ENCODE measurements at regions not wholly inside any gene's neighbourhood (a gene's known extent, or its start where the extent isn't known, plus 50 kb on each side); places are given as distances from the start of the nearest gene placed in this dataset.

DNA sequence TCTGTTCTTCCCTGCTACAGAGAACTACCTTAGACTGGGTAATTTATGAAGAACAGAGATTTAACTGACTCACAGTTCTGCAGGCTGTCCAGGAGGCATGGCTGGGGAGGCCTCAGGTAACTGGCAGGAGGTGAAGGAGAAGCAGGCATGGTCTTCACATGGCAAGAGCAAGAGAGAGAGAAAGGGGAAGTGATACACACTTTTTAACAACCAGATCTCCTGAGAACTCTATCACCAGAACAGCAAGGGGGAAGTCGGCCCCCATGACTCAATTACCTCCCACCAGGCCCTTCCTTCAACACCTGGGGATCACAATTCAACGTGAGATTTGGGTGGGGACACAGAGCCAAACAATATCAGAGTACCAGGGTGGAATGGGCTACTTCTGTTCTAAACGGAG is 766.8 kb downstream of the TLE1 start:
- no peak for DNase-seq (ENCODE audit: low read depth)

DNA sequence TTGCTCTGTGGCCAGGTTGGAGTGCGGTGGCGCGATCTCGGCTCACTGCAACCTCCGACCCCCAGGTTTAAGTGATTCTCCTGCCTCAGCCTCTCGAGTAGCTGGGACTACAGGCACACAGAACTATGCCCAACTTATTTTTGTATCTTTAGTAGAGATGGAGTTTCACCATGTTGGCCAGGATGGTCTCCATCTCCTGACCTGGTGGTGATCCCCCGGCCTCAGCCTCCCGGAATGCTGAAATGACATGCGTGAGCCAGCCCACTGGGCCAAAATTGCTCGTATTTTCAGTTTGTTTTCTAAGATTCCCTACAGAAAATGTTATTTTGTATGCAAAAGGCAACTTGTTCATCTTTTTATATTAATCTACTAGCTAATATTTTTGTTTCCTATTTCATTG is 782.6 kb downstream of the TLE1 start:
- DNase-seq (ENCODE audit: low read depth): no peak

DNA sequence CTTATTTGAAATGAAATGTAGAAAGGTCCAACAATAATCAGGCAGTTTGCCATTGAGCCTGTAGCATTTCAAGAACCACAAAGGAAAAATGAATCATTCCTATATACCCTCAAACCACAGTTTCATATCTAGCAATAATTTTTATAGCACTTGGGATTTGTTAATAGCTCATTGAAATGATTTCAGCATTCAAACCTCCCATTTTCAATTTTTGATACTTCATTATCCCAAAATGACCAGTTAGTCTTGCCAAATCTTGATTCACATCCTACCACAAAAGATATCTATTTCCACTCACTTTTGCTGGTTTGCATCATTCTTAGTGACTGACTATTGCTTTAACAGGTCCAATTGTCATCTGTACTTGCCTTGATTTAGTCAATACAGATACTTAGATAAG is 790.1 kb downstream of the TLE1 start:
- DNase-seq (ENCODE audit: low read depth): no peak

DNA sequence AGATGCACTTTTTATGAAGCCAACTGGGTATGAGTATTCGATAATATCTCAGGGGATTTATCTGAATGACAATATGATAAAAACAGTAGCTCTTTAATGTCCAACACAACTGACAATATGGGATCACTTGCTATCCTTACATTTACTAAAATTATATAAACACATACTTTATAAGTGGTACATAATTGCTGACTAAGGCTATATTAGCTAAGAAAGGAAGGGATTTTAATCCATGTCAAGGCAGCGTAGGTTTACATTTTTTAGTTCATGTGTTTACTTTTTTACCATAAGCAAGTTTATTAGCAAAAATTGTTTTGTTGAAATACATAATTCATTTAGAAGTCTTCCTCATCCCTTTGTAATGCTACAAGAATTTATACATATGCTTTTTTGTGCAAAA is 796.2 kb downstream of the TLE1 start:
- DNase-seq (ENCODE audit: low read depth): no peak

DNA sequence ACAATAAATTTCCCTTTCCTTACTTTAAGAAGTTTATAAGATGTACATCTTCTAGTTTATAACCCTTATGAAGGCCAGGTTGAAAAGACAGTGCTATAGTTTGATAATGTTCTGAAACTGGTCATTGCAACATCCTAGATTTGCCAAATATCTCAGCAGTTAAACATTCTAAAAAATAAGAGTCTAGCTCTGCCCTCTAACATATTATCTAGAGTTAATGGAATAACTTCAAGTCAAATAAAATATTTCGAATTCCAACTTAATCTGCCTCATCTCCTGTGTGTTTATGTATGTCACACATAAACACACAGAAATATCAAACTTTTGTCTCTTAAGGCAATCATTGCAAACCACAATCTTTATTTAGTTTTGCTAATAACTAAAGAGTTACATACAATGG is 796.6 kb downstream of the TLE1 start:
- no peak for DNase-seq (ENCODE audit: low read depth)

DNA sequence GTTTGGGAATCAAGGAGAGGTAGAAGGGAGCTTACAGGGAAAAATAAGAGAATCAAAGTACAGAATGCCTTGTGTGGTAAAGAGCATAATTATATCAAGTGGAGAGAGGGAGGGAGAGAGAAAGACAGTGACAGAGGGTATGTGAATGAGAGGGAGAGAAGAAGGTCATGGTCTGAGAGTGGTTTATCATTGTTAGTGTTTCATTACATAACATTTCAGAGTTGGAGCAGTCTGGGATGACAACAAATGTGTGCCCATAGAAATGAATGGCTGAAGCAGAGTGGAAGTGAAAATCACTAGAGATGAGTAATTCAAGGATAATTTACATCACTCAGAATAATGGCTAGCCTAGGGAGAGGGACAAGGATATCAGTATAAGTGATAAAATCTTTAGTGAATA is 799.2 kb downstream of the TLE1 start:
- no peak for DNase-seq (ENCODE audit: low read depth)

DNA sequence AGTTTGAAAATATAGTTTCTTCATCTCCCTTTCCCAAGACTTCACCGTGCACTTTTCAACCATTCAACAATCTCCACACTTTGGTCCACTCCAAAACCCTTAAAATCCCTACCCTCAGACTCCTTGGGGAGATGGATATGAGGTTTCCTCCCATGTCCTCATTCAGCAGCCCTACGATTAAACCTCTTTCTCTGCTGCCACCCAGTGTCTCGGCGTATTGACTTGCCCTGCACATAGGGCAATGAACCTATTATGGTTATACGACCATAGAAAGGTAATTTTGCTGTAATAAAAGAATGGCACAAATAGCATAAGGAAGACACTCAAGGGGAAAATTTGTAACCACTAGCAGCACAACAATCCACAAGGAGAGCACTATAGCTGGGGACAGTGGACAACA is 803.5 kb downstream of the TLE1 start:
- no peak for DNase-seq (ENCODE audit: low read depth)

DNA sequence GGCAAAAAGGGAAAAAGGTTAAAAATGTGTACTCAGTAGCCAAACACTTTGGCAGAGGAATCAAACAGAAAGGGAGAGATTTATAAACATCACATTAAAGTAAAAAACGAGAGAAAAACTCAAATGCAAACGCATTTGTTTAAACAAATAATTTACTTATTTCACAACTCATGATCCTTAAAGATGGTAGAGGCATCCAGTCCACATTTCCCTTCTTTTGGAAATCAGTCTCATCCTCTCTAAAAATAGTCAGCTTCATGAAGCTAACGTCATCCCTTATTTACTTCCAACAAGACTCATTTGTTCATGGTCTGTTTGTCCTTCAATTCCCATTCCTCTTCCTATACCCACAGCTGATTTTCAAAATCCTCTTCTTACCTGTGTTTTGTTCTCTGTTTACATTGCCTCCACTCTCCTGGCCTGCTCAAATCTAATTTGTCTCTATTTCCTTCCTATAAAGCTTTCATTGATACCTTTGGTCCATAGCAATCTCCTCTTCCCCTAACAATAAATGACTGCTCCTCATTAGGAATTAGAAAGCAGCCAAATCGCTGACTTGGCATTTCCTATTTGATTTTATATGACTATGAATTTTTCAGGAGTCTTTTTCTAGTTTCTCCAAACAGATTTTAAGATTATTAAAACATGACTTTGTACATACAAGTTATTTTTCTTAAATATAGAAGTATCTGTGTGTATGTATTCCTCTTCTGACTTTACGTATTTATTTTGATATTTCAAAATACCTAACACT is 805.3 kb downstream of the TLE1 start:
- DNase-seq (ENCODE audit: low read depth): no peak

DNA sequence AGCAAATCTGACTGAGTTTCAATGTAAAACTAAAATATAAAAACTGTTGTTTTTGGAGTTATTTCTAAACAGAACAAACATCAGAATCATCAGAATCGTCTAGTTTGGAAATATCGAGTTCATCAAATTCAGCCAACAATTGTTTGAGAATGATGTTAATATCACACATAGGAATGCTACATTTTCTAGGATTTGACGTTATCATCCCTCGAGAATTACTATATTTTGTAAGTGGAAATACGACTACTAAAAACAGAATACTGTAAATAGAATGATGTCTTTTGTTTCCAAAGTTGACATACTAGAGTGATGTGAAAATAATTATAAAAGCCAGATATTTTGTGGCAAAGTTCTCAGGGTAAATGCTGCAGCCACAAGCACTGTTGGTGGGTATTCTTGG is 805.9 kb downstream of the TLE1 start:
- no peak for DNase-seq (ENCODE audit: low read depth)

DNA sequence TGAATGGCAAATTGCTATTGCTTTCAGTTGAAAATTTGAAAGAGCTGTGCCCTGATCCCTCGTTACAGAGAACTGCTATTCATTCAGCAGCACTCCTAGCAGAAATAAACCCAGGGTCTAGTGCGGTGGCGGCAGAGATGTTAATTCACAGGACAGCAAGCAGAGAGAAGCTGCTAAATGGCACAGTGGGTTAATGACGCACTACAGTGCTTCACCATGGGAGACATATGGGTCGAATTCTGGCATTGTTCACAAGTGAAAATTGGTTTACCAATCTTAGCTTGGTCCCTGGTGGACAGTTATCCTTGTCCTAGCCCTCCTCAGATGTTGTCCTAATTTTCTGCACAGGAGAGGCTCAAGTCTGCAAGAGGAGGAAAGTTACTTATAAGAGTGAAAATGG is 807.4 kb downstream of the TLE1 start:
- no peak for DNase-seq (ENCODE audit: low read depth)

DNA sequence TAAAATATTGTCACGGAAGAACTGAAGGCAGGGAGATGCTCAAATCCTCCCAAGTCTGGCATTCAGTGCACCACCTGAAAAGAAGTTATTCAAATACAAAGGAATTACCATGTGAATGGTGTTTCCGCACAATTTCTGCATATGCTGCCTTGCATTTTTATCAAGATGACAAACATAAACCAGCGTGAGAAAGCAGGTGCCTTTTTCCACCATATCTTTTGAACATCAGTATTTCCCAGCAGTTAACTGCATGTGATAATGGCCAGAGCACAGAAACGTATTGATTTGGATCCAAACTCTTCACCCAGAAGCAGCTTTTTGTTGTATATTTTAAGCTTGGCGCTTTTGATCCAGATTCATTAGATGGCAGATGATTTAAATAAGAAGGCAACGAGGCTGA is 808.0 kb downstream of the TLE1 start:
- DNase-seq (ENCODE audit: low read depth): no peak

DNA sequence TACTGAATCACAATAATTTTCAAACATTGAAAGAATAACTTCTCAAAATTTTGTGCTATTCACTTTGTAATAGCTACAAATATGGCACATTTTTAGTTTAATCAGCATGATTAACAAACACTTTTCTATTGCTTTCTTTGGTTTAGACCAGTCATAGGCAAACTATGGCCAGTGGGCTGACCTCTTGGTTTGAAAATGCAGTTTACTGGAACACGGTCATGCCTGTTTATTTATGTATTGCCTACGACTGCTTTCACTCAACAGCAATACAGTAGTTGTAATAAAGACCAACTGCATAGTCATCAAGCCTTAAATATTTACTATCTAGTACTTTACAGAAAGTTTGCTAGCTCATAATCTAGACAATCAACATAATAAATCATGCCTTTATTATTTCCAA is 810.8 kb downstream of the TLE1 start:
- DNase-seq (ENCODE audit: low read depth): no peak

DNA sequence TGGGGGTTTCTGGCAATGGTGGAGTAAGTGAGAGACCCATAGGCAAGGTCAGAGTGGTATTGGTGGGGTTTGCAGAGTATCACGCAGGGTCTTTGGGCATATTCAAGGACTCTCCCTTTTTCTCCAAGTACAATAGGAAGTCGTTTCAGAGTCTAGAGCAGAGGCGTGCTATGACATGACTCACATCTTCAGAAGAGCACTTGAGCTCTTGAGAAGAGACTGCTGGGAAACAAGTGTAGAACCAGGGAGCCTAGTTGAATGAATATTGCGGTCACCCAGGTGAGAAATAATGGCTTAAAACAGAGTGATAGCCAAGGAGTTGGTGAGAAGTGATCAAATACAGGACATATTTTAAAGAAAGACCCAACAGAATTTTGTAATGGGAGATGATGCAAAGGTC is 813.4 kb downstream of the TLE1 start:
- no peak for DNase-seq (ENCODE audit: low read depth)

DNA sequence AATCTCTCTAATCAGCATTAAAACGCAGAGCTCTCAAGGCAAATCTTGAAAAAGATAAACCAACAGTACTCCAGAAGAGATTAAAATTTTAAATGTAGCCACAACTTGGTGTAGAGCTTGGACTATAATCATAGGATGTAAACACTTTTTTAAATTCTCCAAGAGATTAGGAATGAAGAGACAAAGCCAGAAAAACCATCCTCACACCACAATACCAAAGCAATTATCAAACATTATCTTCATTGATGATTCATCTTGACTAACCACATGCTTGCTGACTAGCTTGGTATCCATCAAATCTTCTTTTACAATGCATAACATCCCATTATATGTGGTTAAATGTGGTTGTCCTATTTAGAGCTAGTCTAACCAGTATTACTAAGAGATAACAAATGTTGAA is 815.1 kb downstream of the TLE1 start:
- DNase-seq (ENCODE audit: low read depth): no peak

DNA sequence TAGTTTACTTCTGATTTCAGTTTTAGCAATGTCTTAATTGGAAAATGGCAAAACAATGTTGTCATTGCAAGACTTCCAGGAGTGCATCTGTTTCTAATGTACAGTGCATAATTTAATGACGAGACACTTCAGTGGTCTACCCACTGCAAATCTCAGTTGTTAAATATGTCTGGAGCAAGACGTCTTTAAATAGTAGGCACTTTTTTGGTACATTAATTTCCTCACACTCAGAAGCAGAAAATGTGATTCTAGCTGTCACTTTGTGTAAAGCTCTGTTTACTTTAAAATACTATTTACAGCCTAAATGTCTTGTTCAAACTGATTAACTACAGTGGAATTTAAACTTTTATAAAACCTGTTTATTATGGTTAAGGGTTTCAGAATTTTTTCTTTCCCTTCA is 815.5 kb downstream of the TLE1 start:
- DNase-seq (ENCODE audit: low read depth): no peak

DNA sequence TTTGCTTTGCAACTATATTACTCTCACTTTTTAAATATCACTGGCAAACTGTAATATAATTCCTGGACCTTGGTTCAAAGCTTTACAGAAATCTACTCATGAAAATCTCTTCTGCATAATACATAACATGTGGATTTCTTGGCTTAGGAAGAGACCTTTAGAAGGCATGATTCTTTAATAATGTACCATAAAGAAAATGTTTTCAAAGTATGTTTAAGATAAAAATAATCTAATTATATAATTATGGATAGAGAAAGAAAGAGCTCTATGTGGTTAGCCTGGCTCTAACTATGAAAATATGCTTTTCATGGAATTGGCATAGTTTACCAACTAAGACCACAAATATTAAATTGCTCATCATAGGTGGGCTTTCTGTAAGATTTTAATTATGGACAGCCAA is 817.8 kb downstream of the TLE1 start:
- DNase-seq (ENCODE audit: low read depth): no peak

DNA sequence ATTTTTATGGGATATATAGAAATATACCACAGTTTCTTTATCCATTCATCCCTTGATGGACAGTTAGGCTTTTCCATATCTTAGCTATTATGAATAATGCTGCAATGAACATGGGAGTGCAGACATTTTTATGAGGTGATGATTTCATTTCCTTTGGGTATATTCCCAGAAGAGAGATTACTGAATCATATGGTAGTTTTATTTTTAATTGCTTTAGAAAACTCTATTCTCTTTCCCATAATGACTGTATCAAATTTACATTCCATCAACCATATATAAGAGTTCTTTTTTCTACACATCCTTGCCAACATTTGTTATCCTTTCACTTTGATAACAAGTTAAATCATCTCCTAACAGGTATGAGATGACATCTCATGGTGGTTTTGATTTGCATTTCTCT is 821.6 kb downstream of the TLE1 start:
- no peak for DNase-seq (ENCODE audit: low read depth)

DNA sequence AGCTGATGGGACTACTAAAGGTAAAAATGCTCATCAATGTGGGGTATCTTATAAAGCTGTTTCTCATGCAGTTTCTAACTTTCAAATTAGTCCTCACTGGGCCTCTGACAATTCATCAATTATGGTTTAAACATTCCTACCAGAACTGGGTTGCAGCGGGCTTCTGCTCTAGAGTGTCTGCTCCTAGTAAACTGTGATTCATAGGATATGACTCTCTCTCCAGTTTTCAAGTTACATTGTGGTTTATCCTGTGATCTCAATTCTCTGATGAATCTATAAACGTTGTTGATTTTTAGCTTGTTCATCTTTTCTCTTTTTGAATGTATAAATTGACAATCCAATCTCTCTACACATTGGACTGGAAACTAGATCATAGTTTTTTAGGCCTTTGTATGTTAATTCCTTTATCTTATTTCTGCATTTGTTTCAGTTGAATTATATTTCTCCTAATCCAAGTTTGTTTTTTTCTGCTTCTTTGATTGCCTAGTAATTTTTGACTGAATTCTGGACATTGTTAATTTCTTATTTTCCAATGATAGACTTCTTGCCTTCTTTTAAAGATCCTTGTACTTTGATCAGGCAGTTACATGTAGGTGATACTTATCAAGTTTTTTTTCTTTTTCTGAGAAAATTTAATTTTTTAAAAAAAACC is 822.6 kb downstream of the TLE1 start:
- no peak for DNase-seq (ENCODE audit: low read depth)

DNA sequence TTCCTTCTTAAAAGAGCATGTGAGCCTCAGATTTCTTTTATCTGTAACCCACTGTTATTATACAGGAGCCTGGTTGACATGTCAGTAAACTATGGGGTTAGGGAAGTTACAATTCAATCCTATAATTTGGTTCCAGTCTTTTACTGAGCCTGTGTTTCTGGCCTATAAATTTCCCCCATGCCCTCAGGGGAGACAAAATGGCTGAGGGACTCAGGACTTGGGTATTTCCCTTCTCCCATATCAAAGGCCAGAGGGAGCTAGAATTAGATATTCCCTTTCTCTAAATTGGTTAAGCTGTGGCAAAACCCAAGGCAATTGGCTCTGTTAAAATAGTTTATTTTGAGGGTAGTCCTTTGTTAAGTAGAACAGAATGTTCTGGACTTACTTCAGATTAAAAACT is 823.2 kb downstream of the TLE1 start:
- no peak for DNase-seq (ENCODE audit: low read depth)

DNA sequence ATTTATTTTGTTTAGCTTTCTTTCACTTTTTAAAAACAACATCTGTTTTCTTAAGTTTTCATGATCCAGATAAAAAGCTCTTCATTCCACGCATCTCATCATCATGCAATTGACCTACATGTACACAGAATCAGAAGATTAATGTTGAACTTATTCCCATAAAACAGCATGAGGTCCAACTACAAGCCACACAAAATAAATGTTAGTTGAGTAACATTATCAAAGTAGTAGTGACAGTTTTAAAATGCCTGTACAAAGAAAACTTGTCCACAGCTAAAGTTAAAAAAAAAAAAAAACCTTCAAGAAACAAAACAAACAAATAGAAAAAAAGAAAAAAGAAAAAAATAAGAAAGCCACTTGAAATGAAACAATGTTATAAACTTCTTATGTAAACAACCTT is 846.3 kb downstream of the TLE1 start:
- DNase-seq (ENCODE audit: low read depth): no peak

DNA sequence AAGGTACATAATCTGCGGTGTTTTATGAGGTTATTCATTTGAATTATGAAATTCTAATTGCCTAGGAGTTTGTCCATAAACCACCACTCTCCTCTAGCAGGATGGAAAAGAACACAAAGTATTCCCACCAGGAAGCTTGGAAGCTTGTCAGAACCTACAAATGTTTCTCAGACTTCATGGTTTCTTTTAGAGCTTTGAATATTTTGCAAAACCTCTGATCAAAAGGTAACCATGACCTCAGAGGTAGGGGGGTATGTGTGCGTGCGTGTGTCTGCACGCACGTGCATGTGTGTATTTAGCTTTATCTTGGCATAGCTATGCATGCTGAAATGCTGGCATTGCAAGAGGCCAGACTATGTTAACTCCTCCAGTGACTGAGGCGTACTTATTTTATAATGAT is 847.0 kb downstream of the TLE1 start:
- no peak for DNase-seq (ENCODE audit: low read depth)

DNA sequence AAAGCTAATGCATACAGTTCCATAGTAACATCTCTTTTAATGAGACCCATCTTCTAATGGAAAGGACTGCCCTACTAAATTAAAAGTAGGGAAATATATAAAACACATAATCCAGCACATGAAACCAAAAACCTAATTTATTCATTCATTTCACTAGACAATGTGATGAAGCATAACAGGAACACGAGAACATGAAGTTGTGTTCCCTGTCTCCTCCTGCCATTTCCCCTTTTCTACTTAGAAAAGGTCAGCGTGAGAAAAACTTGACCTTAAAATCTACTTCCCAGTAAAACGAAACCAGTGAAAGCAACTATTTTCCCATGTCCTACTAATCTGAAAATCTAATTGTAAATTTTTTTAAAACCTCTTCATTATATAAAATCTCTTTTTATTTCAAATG is 847.5 kb downstream of the TLE1 start:
- DNase-seq (ENCODE audit: low read depth): no peak

DNA sequence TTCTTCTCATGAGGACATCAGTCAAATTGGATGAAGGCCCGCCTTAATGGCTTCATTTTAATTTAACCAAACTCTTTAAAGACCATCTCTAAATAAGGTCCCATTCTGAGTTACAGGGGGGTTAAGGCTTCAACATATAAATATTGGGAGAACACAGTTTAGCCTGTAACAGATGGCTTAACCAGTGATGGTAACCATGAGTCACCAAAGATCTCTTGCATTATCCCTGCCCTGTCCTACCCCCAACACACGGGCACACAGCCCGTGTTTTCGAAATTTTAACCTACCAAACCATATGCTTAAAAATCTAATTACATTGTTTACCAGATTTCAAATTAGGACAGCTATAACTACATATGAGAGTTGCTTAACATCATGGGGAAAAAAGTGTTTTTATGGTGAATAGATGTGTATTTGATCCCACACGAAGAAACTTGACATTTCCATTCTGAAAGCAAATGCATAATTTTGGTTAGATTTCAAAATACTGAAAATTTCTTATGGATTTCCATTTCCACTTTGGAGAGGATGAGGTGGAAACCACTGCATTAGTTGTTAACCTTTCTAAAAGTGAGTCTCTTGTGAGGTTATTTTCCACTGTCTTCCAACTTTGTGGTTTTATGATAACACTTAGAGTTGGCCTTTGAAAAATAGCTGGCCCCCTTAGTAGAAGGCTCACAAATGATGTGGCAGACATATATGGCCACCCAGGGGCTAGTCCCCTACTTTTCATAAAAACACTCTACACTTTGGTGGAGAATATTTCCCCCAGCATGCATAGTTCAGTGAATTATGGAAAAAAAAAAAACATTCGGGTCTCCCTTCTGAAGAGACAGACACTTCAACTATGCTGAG is 849.3 kb downstream of the TLE1 start:
- no peak for DNase-seq (ENCODE audit: low read depth)
